ENCODE measurements at regions not wholly inside any gene's neighbourhood (a gene's known extent, or its start where the extent isn't known, plus 50 kb on each side); places are given as distances from the start of the nearest gene placed in this dataset.
A peak's percentile ranks its signal among the peaks of the same experiment; 100 is the strongest.

DNA sequence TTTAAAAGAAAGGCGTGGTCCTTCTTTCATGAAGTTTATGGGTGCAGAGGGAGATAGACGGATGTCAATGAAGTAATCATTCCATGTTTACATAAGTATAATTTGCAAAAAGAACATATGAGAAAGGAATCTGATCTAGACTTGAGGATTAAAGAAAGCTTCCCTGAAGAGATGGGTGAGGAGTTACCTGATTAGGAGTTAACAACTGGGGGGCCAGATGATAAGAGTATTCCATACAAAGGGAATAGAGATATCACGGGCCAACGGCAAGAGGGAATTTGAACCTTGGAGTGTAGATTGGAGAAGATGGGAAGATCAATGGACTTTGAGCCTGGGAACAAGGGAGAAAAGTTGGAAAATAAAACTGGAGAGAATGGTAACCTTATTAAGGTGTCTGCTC, 1959.9 kb upstream of the WWC1 start:
- Mint-ChIP-seq H3K27ac (ENCODE audit: unreplicated experiment) (no peak overlapping the region), H3K4me1 (ENCODE audit: low read depth) (no peaks in the 10 kb centered on the region), H3K27me3 (ENCODE audit: low read depth) (peaks cover 4% of the 10 kb centered on the region), H3K36me3 (ENCODE audit: low read depth) (no peaks in the 10 kb centered on the region), H3K4me3 (ENCODE audit: unreplicated experiment) (no peak overlapping the region), H3K9me3 (ENCODE audit: low read depth) (peaks cover 1% of the 10 kb centered on the region)
- DNase-seq (ENCODE audit: low spot score), result no peak
- TF ChIP-seq CTCF (IDR thresholded peaks at IDR 0.05), result no peak

GRCh38 chr5:166338801-166339200, 1952.6 kb upstream of the WWC1 start:
- no peak for TF ChIP-seq CTCF (IDR thresholded peaks at IDR 0.05)
- DNase-seq (ENCODE audit: low spot score), result no peak
- H3K9me3 Mint-ChIP-seq (ENCODE audit: low read depth), result peaks cover 3% of the 10 kb centered on the region
- no peaks in the 10 kb centered on the region for H3K36me3 Mint-ChIP-seq (ENCODE audit: low read depth)
- H3K4me1 Mint-ChIP-seq (ENCODE audit: low read depth), result no peaks in the 10 kb centered on the region
- peaks cover 8% of the 10 kb centered on the region for H3K27me3 Mint-ChIP-seq (ENCODE audit: low read depth)
- H3K27ac Mint-ChIP-seq (ENCODE audit: unreplicated experiment), result no peak overlapping the region
- H3K4me3 Mint-ChIP-seq (ENCODE audit: unreplicated experiment), result no peak overlapping the region

DNA sequence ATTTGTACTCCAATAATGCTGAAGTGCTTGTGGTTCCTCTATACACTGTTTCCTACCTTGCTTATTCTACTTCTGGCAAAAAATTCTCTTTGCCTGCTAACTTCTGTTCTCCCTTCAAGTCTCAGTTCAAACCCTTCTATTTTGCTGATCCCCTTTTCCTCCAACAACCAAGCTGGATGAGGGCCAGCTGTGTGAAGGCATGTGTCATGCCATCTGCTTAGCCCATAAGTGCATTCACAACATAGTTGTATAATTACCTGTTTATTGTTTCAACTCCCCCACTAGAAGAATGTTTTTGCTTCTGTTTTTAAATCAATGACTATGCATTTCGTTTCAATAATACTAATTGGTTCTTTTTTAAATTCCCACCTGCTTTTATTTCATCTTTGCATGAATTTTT, 1951.4 kb upstream of the WWC1 start:
- Mint-ChIP-seq H3K4me1 (ENCODE audit: low read depth) (no peaks in the 10 kb centered on the region), H3K9me3 (ENCODE audit: low read depth) (peaks cover 3% of the 10 kb centered on the region), H3K27me3 (ENCODE audit: low read depth) (peaks cover 6% of the 10 kb centered on the region), H3K4me3 (ENCODE audit: unreplicated experiment) (no peak overlapping the region), H3K27ac (ENCODE audit: unreplicated experiment) (no peak overlapping the region), H3K36me3 (ENCODE audit: low read depth) (no peaks in the 10 kb centered on the region)
- DNase-seq (ENCODE audit: low spot score), result no peak
- TF ChIP-seq CTCF (IDR thresholded peaks at IDR 0.05), result no peak

- Mint-ChIP-seq H3K4me3 (ENCODE audit: unreplicated experiment) (no peak overlapping the region), H3K27ac (ENCODE audit: unreplicated experiment) (no peak overlapping the region)
These were observed 1949.6 kb upstream of the WWC1 start for GRCh38 chr5:166341740-166342337.

GRCh38 chr5:166342402-166342801, 1949.0 kb upstream of the WWC1 start:
- Mint-ChIP-seq H3K4me1 (ENCODE audit: low read depth) (no peaks in the 10 kb centered on the region), H3K36me3 (ENCODE audit: low read depth) (no peaks in the 10 kb centered on the region), H3K27me3 (ENCODE audit: low read depth) (peaks cover 3% of the 10 kb centered on the region), H3K4me3 (ENCODE audit: unreplicated experiment) (no peak overlapping the region), H3K9me3 (ENCODE audit: low read depth) (no peaks in the 10 kb centered on the region), H3K27ac (ENCODE audit: unreplicated experiment) (no peak overlapping the region)
- TF ChIP-seq CTCF (IDR thresholded peaks at IDR 0.05), result no peak
- no peak for DNase-seq (ENCODE audit: low spot score)

More at GRCh38 chr5:166341740-166342337, 1949.6 kb upstream of the WWC1 start:
- no peaks in the 10 kb centered on the region for H3K9me3 Mint-ChIP-seq (ENCODE audit: low read depth)
- peak; percentile 30 for TF ChIP-seq CTCF (IDR thresholded peaks at IDR 0.05)
- DNase-seq (ENCODE audit: low spot score), result no peak
- H3K36me3 Mint-ChIP-seq (ENCODE audit: low read depth), result no peaks in the 10 kb centered on the region
- H3K4me1 Mint-ChIP-seq (ENCODE audit: low read depth), result no peaks in the 10 kb centered on the region
- H3K27me3 Mint-ChIP-seq (ENCODE audit: low read depth), result peaks cover 3% of the 10 kb centered on the region
